ENCODE measurements at regions not wholly inside any gene's neighbourhood (a gene's known extent, or its start where the extent isn't known, plus 50 kb on each side); places are given as distances from the start of the nearest gene placed in this dataset.
"Not testable (repeated sequence)": the region's sequence is repeated elsewhere in the genome, so short reads cannot be mapped to it uniquely, and the experiment has no call there.

DNA sequence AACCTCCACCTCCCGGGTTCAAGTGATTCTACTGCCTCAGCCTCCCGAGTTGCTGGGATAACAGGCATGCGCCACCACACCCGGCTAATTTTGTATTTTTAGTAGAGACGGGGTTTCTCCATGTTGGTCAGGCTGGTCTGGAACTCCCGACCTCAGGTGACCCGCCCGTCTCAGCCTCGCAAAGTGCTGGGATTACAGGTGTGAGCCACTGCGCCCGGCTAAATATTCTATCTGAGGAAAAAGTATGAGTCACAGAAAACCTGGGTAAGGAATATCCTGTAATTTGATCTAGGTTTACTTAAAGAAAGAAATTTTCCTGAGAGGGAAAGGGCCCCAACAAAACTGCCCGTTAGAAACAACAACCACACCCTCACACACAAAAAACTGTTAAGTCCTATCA, 776.2 kb upstream of the NCAM2 start:
- not testable (repeated sequence) for TF ChIP-seq EZH2 (IDR thresholded peaks at IDR 0.05; ENCODE audit: borderline replicate concordance, low read length)
- TF ChIP-seq, protein P1, sequence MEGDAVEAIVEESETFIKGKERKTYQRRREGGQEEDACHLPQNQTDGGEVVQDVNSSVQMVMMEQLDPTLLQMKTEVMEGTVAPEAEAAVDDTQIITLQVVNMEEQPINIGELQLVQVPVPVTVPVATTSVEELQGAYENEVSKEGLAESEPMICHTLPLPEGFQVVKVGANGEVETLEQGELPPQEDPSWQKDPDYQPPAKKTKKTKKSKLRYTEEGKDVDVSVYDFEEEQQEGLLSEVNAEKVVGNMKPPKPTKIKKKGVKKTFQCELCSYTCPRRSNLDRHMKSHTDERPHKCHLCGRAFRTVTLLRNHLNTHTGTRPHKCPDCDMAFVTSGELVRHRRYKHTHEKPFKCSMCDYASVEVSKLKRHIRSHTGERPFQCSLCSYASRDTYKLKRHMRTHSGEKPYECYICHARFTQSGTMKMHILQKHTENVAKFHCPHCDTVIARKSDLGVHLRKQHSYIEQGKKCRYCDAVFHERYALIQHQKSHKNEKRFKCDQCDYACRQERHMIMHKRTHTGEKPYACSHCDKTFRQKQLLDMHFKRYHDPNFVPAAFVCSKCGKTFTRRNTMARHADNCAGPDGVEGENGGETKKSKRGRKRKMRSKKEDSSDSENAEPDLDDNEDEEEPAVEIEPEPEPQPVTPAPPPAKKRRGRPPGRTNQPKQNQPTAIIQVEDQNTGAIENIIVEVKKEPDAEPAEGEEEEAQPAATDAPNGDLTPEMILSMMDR (conservative IDR thresholded peaks at IDR 0.05 in 1 of 2, IDR thresholded peaks at IDR 0.05 in 1 of 2; ENCODE audit: extremely low read depth in 1 of 2, insufficient read depth in 1 of 2, low read depth in 1 of 2, low read length in 2 of 2), result not testable (repeated sequence)

All from mammary epithelial cell (primary cell).